Activated naive CD4-positive, alpha-beta T cell treated with anti-CD3 and anti-CD28 coated beads, Interleukin-2, amount 50 U/mL, for 16 hours (primary cell): ENCODE measurements at regions not wholly inside any gene's neighbourhood (a gene's known extent, or its start where the extent isn't known, plus 50 kb on each side); places are given as distances from the start of the nearest gene placed in this dataset.
"Not testable (repeated sequence)": the region's sequence is repeated elsewhere in the genome, so short reads cannot be mapped to it uniquely, and the experiment has no call there.

Experiments used
- DNase-seq: peaks from one replicate; pipeline ENCODE4 v3.0.0-alpha.2; 2020

GRCh38 chrY:7871304-7871932, 959.9 kb upstream of the AMELY start:
- DNase-seq: no peak

- DNase-seq: no peak
Observed at GRCh38 chrY:7866976-7867375, 955.4 kb upstream of the AMELY start.

GRCh38 chrY:7860781-7861614, 949.4 kb upstream of the AMELY start:
- no peak for DNase-seq

- no peak for DNase-seq
Observed at GRCh38 chrY:7850191-7850590, 938.6 kb upstream of the AMELY start.

GRCh38 chrY:7845776-7846175, 934.2 kb upstream of the AMELY start:
- DNase-seq: no peak

GRCh38 chrY:7837046-7837445, 925.5 kb upstream of the AMELY start:
- DNase-seq: no peak

- no peak for DNase-seq
Observed at GRCh38 chrY:7836366-7836765, 924.8 kb upstream of the AMELY start.

GRCh38 chrY:7835416-7835815, 923.9 kb upstream of the AMELY start:
- no peak for DNase-seq

GRCh38 chrY:7834284-7834683, 922.7 kb upstream of the AMELY start:
- DNase-seq: no peak

GRCh38 chrY:7830881-7831280, 919.3 kb upstream of the AMELY start:
- DNase-seq: not testable (repeated sequence)

GRCh38 chrY:7826533-7826932, 915.0 kb upstream of the AMELY start:
- no peak for DNase-seq

GRCh38 chrY:7825874-7826273, 914.3 kb upstream of the AMELY start:
- no peak for DNase-seq

- no peak for DNase-seq
Observed at GRCh38 chrY:7821295-7822035, 909.9 kb upstream of the AMELY start.

- DNase-seq: no peak
Observed at GRCh38 chrY:7818924-7819323, 907.4 kb upstream of the AMELY start.

- no peak for DNase-seq
Observed at GRCh38 chrY:7816567-7816966, 905.0 kb upstream of the AMELY start.

- DNase-seq: no peak
Observed at GRCh38 chrY:7815921-7816320, 904.4 kb upstream of the AMELY start.

GRCh38 chrY:7815285-7815684, 903.7 kb upstream of the AMELY start:
- DNase-seq: no peak

- no peak for DNase-seq
Observed at GRCh38 chrY:7814361-7814760, 902.8 kb upstream of the AMELY start.

- no peak for DNase-seq
Observed at GRCh38 chrY:7810359-7810758, 898.8 kb upstream of the AMELY start.

GRCh38 chrY:7807516-7807870, 895.9 kb upstream of the AMELY start:
- no peak for DNase-seq

GRCh38 chrY:7806592-7807515, 895.3 kb upstream of the AMELY start:
- no peak for DNase-seq

GRCh38 chrY:7805624-7806023, 894.1 kb upstream of the AMELY start:
- DNase-seq: no peak

- no peak for DNase-seq
Observed at GRCh38 chrY:7803737-7804136, 892.2 kb upstream of the AMELY start.
